ENCODE measurements at regions not wholly inside any gene's neighbourhood (a gene's known extent, or its start where the extent isn't known, plus 50 kb on each side); places are given as distances from the start of the nearest gene placed in this dataset.

DNA sequence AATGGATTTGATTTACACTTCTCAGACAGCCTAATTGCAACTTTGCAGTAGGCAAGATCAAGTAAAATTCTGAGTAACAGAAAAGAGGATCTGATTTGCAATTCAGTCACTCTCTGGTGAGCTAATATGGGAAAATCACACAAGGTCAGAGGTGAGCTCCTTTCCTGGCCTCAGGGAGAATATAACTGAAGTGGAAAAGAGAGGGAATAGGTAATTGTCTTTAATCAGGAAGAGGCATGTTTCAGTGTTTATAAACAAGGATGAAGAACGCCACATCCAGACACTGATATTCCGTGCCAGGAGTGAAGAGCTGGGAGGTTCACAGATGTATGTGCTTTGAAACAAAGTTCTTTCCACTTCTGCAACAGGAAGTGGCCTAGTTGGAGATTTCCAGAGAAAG lies 127.1 kb downstream of the ETAA1 start:
- TF ChIP-seq EZH2 (IDR thresholded peaks at IDR 0.05; ENCODE audit: borderline replicate concordance) (no peak), EZH2phosphoT487 (IDR thresholded peaks at IDR 0.05; ENCODE audit: low read depth, severe bottlenecking, unreplicated experiment) (no peak)
- TF ChIP-seq, protein P1, sequence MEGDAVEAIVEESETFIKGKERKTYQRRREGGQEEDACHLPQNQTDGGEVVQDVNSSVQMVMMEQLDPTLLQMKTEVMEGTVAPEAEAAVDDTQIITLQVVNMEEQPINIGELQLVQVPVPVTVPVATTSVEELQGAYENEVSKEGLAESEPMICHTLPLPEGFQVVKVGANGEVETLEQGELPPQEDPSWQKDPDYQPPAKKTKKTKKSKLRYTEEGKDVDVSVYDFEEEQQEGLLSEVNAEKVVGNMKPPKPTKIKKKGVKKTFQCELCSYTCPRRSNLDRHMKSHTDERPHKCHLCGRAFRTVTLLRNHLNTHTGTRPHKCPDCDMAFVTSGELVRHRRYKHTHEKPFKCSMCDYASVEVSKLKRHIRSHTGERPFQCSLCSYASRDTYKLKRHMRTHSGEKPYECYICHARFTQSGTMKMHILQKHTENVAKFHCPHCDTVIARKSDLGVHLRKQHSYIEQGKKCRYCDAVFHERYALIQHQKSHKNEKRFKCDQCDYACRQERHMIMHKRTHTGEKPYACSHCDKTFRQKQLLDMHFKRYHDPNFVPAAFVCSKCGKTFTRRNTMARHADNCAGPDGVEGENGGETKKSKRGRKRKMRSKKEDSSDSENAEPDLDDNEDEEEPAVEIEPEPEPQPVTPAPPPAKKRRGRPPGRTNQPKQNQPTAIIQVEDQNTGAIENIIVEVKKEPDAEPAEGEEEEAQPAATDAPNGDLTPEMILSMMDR (IDR thresholded peaks at IDR 0.05; ENCODE audit: poor library complexity) = no peak
- 61% methylated on average over 2 of the region's 2 CpGs for WGBS (ENCODE audit: low lambda C conversion rate, missing lambda C conversion rate)
- Histone ChIP-seq H2AFZ (no peak overlapping the region), H3K4me3 (no peak overlapping the region), H3K27me3 (no peaks in the 10 kb centered on the region), H3K9me3 (ENCODE audit: low read depth) (no peaks in the 10 kb centered on the region), H3K4me2 (no peak overlapping the region), H3K9me2 (replicated peaks; ENCODE audit: insufficient read depth) (no peaks in the 10 kb centered on the region), H3K4me1 (ENCODE audit: insufficient read depth) (peaks cover 7% of the 10 kb centered on the region), H3K36me3 (replicated peaks; ENCODE audit: insufficient read depth, low read depth) (no peaks in the 10 kb centered on the region), H4K20me1 (ENCODE audit: insufficient read depth, poor library complexity, severe bottlenecking) (no peaks in the 10 kb centered on the region), H3K79me2 (no peaks in the 10 kb centered on the region), H3K27ac (peak overlapping the region; percentile 75)
- DNase-seq (ENCODE audit: low spot score) = no peak

DNA sequence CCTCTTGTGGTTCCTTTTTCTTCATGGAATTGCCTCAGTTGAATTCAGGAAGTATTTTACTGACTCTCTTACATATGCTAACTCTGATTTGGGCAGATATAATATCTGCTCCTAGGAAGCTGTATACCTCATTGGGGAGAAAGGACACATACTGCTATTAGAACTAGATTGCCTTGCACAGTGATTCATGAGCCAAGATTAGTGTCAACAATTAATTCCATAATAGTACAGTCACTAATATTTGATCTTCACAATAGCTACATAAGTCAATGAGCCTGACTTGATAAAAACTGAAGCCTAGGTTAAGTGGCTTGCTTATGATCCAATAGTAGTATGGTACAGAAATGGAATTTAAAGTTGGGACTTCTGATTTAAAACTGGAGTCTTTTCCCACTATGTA lies 127.6 kb downstream of the ETAA1 start:
- no peaks in the 10 kb centered on the region for H3K79me2 ChIP-seq
- no peak overlapping the region for H3K4me2 ChIP-seq
- no peaks in the 10 kb centered on the region for H3K27me3 ChIP-seq

DNA sequence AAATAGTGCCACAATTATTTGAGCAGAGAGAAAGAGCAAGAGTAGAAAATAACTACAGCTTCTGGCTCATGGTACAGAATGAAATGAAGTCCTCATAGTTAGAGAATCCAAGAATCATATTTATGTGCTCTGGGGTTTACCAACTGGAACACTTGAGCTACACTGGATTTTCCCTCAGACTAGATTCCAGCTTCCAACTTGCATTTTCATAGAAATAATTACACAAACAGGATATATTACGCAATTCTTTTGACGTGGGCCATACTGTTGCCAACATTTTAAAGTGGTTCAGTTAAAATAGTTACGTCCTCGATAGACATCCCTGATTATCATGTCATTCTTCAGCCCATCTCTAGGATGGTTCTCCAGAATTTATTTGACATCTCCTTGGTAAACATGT lies 129.2 kb downstream of the ETAA1 start:
- no peak overlapping the region for H3K4me2 ChIP-seq

More for the DNA sequence above, 127.6 kb downstream of the ETAA1 start:
- Histone ChIP-seq H3K9me3 (ENCODE audit: low read depth) (no peaks in the 10 kb centered on the region), H3K4me1 (ENCODE audit: insufficient read depth) (peaks cover 7% of the 10 kb centered on the region), H3K27ac (peak overlapping the region; percentile 75), H4K20me1 (ENCODE audit: insufficient read depth, poor library complexity, severe bottlenecking) (no peaks in the 10 kb centered on the region), H3K4me3 (no peak overlapping the region), H2AFZ (no peak overlapping the region), H3K9me2 (replicated peaks; ENCODE audit: insufficient read depth) (no peaks in the 10 kb centered on the region), H3K36me3 (replicated peaks; ENCODE audit: insufficient read depth, low read depth) (no peaks in the 10 kb centered on the region)
- no peak for DNase-seq (ENCODE audit: low spot score)
- no peak for TF ChIP-seq EZH2 (IDR thresholded peaks at IDR 0.05; ENCODE audit: borderline replicate concordance)
- TF ChIP-seq EZH2phosphoT487 (IDR thresholded peaks at IDR 0.05; ENCODE audit: low read depth, severe bottlenecking, unreplicated experiment) = no peak
- TF ChIP-seq, protein P1 (IDR thresholded peaks at IDR 0.05; ENCODE audit: poor library complexity) = no peak

More for the DNA sequence above, 129.2 kb downstream of the ETAA1 start:
- Histone ChIP-seq H3K27me3 (no peaks in the 10 kb centered on the region), H3K4me1 (ENCODE audit: insufficient read depth) (peaks cover 7% of the 10 kb centered on the region), H3K4me3 (no peak overlapping the region), H3K9me2 (replicated peaks; ENCODE audit: insufficient read depth) (no peaks in the 10 kb centered on the region), H3K27ac (peak overlapping the region; percentile 83), H2AFZ (no peak overlapping the region), H3K79me2 (no peaks in the 10 kb centered on the region), H4K20me1 (ENCODE audit: insufficient read depth, poor library complexity, severe bottlenecking) (no peaks in the 10 kb centered on the region), H3K9me3 (ENCODE audit: low read depth) (no peaks in the 10 kb centered on the region), H3K36me3 (replicated peaks; ENCODE audit: insufficient read depth, low read depth) (no peaks in the 10 kb centered on the region)
- 67% methylated on average over 4 of the region's 4 CpGs for WGBS (ENCODE audit: low lambda C conversion rate, missing lambda C conversion rate)
- no peak for DNase-seq (ENCODE audit: low spot score)
- TF ChIP-seq EZH2 (IDR thresholded peaks at IDR 0.05; ENCODE audit: borderline replicate concordance) (no peak), EZH2phosphoT487 (IDR thresholded peaks at IDR 0.05; ENCODE audit: low read depth, severe bottlenecking, unreplicated experiment) (no peak)
- TF ChIP-seq, protein P1 (IDR thresholded peaks at IDR 0.05; ENCODE audit: poor library complexity) = no peak

Data from hepatocyte (in vitro differentiated cells).